ENCODE measurements at regions not wholly inside any gene's neighbourhood (a gene's known extent, or its start where the extent isn't known, plus 50 kb on each side); places are given as distances from the start of the nearest gene placed in this dataset.

GRCh38 chr13:63460462-63461090 is 2044.9 kb upstream of the PCDH20 start:
- Histone ChIP-seq H3K18ac (ENCODE audit: low read length) (no peak overlapping the region), H3K23ac (ENCODE audit: low read length) (no peak overlapping the region), H3K27ac (ENCODE audit: low read depth, low read length) (no peak overlapping the region), H3K4ac (ENCODE audit: low read depth, low read length) (no peak overlapping the region), H2AFZ (ENCODE audit: insufficient read depth, low read length, poor library complexity) (no peak overlapping the region), H4K8ac (ENCODE audit: low read depth, low read length) (no peak overlapping the region), H3K9me3 (ENCODE audit: insufficient read depth, low read depth, low read length) (no peaks in the 10 kb centered on the region), H2BK5ac (ENCODE audit: low read depth, low read length, poor library complexity) (no peak overlapping the region), H2BK12ac (ENCODE audit: low read length) (no peak overlapping the region), H4K91ac (ENCODE audit: low read depth, low read length) (no peak overlapping the region), H2AK5ac (ENCODE audit: low read length) (no peak overlapping the region), H3K4me1 (ENCODE audit: control insufficient read depth in 1 of 2, insufficient read depth in 2 of 2, low read length in 2 of 2) (no peaks in the 10 kb centered on the region), H3K4me2 (ENCODE audit: low read length) (no peak overlapping the region), H3K79me2 (ENCODE audit: control insufficient read depth, insufficient read depth, low read length, poor library complexity) (no peaks in the 10 kb centered on the region), H3K9ac (ENCODE audit: low read length) (no peak overlapping the region), H4K12ac (ENCODE audit: low read depth, low read length) (no peak overlapping the region), H3K4me3 (ENCODE audit: low read depth, low read length) (no peak overlapping the region), H3K79me1 (ENCODE audit: low read length) (no peaks in the 10 kb centered on the region), H2BK120ac (ENCODE audit: insufficient read depth, low read length, poor library complexity) (no peak overlapping the region), H3K27me3 (ENCODE audit: insufficient read depth, low read length) (no peaks in the 10 kb centered on the region), H3K14ac (ENCODE audit: low read length) (no peak overlapping the region), H3K36me3 (ENCODE audit: control insufficient read depth in 1 of 2, insufficient read depth in 2 of 2, low read length in 2 of 2) (no peaks in the 10 kb centered on the region)
- no CpG with 5 or more reads among the region's 2 CpGs for WGBS (ENCODE audit: extremely low coverage, insufficient coverage, insufficient read length)
- no peak for DNase-seq

GRCh38 chr13:63457186-63457585 is 2041.5 kb upstream of the PCDH20 start:
- Histone ChIP-seq H3K9ac (ENCODE audit: low read length) (no peak overlapping the region), H4K8ac (ENCODE audit: low read depth, low read length) (no peak overlapping the region), H3K14ac (ENCODE audit: low read length) (no peak overlapping the region), H3K23ac (ENCODE audit: low read length) (no peak overlapping the region), H3K36me3 (ENCODE audit: control insufficient read depth in 1 of 2, insufficient read depth in 2 of 2, low read length in 2 of 2) (no peaks in the 10 kb centered on the region), H3K9me3 (ENCODE audit: insufficient read depth, low read depth, low read length) (no peaks in the 10 kb centered on the region), H3K4me2 (ENCODE audit: low read length) (no peak overlapping the region), H3K79me2 (ENCODE audit: control insufficient read depth, insufficient read depth, low read length, poor library complexity) (no peaks in the 10 kb centered on the region), H3K18ac (ENCODE audit: low read length) (no peak overlapping the region), H2BK5ac (ENCODE audit: low read depth, low read length, poor library complexity) (no peak overlapping the region), H3K27ac (ENCODE audit: low read depth, low read length) (no peak overlapping the region), H3K27me3 (ENCODE audit: insufficient read depth, low read length) (no peaks in the 10 kb centered on the region), H2BK12ac (ENCODE audit: low read length) (no peak overlapping the region), H2AK5ac (ENCODE audit: low read length) (no peak overlapping the region), H3K4me1 (ENCODE audit: control insufficient read depth in 1 of 2, insufficient read depth in 2 of 2, low read length in 2 of 2) (no peaks in the 10 kb centered on the region), H2AFZ (ENCODE audit: insufficient read depth, low read length, poor library complexity) (no peak overlapping the region), H3K4ac (ENCODE audit: low read depth, low read length) (no peak overlapping the region), H2BK120ac (ENCODE audit: insufficient read depth, low read length, poor library complexity) (no peak overlapping the region), H4K12ac (ENCODE audit: low read depth, low read length) (no peak overlapping the region), H4K91ac (ENCODE audit: low read depth, low read length) (no peak overlapping the region), H3K79me1 (ENCODE audit: low read length) (no peaks in the 10 kb centered on the region), H3K4me3 (ENCODE audit: low read depth, low read length) (no peak overlapping the region)
- no CpG with 5 or more reads among the region's 1 CpG for WGBS (ENCODE audit: extremely low coverage, insufficient coverage, insufficient read length)
- DNase-seq, result no peak

DNA sequence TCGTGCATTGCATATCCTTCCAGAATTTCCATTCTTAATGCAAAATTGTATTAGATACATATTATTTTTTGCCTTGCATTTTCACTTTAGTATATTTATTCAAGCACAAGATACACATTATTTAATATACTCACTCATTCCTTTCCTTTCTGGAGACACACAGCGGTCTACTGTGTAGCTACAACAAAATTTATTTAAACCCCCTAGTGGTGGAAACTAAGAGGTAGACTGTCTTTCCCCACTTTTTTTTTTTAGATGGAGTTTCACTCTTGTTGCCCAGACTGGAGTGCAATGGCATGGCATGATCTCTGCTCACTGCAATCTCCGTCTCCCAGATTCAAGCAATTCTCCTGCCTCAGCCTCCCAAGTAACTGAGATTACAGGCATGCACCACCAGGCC is 2040.3 kb upstream of the PCDH20 start:
- no peak overlapping the region for H4K8ac ChIP-seq (ENCODE audit: low read depth, low read length)
- H4K91ac ChIP-seq (ENCODE audit: low read depth, low read length), result no peak overlapping the region
- no peak overlapping the region for H2BK12ac ChIP-seq (ENCODE audit: low read length)
- no peak overlapping the region for H2AK5ac ChIP-seq (ENCODE audit: low read length)
- H3K4ac ChIP-seq (ENCODE audit: low read depth, low read length), result no peak overlapping the region
- no peak overlapping the region for H3K9ac ChIP-seq (ENCODE audit: low read length)
- no peaks in the 10 kb centered on the region for H3K9me3 ChIP-seq (ENCODE audit: insufficient read depth, low read depth, low read length)
- H3K23ac ChIP-seq (ENCODE audit: low read length), result no peak overlapping the region
- no peaks in the 10 kb centered on the region for H3K79me1 ChIP-seq (ENCODE audit: low read length)
- no peak overlapping the region for H3K4me3 ChIP-seq (ENCODE audit: low read depth, low read length)
- DNase-seq, result peak in 1 of 2 donors; percentile 23
- WGBS (ENCODE audit: extremely low coverage, insufficient coverage, insufficient read length), result no CpG with 5 or more reads among the region's 3 CpGs
- no peak overlapping the region for H3K14ac ChIP-seq (ENCODE audit: low read length)
- H3K18ac ChIP-seq (ENCODE audit: low read length), result no peak overlapping the region
- H3K4me2 ChIP-seq (ENCODE audit: low read length), result no peak overlapping the region
- H3K4me1 ChIP-seq (ENCODE audit: control insufficient read depth in 1 of 2, insufficient read depth in 2 of 2, low read length in 2 of 2), result no peaks in the 10 kb centered on the region
- no peaks in the 10 kb centered on the region for H3K79me2 ChIP-seq (ENCODE audit: control insufficient read depth, insufficient read depth, low read length, poor library complexity)
- no peaks in the 10 kb centered on the region for H3K27me3 ChIP-seq (ENCODE audit: insufficient read depth, low read length)
- no peak overlapping the region for H2BK5ac ChIP-seq (ENCODE audit: low read depth, low read length, poor library complexity)
- no peak overlapping the region for H2AFZ ChIP-seq (ENCODE audit: insufficient read depth, low read length, poor library complexity)
- H3K27ac ChIP-seq (ENCODE audit: low read depth, low read length), result no peak overlapping the region
- no peak overlapping the region for H2BK120ac ChIP-seq (ENCODE audit: insufficient read depth, low read length, poor library complexity)
- no peaks in the 10 kb centered on the region for H3K36me3 ChIP-seq (ENCODE audit: control insufficient read depth in 1 of 2, insufficient read depth in 2 of 2, low read length in 2 of 2)
- H4K12ac ChIP-seq (ENCODE audit: low read depth, low read length), result no peak overlapping the region

DNA sequence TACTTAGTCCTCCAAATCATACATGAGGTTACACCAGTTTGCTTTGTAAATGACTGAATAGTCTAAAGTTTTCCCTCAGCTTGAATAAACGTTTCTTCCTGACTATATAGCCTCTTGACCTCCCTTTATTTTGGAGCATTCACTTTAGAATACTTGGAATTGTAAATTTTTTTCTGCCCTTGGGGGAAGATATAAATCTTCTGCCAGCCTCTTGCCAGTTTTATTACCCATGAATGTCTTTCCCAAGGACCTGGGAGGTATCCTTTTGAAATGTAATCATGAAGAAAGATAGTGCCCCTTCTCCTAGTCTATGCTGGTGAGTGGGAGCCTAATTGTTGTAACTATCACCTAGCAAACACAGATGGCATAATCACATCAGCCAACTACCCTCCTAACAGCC is 2033.9 kb upstream of the PCDH20 start:
- H3K4me2 ChIP-seq (ENCODE audit: low read length), result no peak overlapping the region
- no peaks in the 10 kb centered on the region for H3K4me1 ChIP-seq (ENCODE audit: control insufficient read depth in 1 of 2, insufficient read depth in 2 of 2, low read length in 2 of 2)
- no peak overlapping the region for H2BK5ac ChIP-seq (ENCODE audit: low read depth, low read length, poor library complexity)
- H2AFZ ChIP-seq (ENCODE audit: insufficient read depth, low read length, poor library complexity), result no peak overlapping the region
- no peak overlapping the region for H3K14ac ChIP-seq (ENCODE audit: low read length)
- no CpG with 5 or more reads among the region's 1 CpG for WGBS (ENCODE audit: extremely low coverage, insufficient coverage, insufficient read length)
- no peak for DNase-seq
- no peaks in the 10 kb centered on the region for H3K79me1 ChIP-seq (ENCODE audit: low read length)
- H3K4me3 ChIP-seq (ENCODE audit: low read depth, low read length), result no peak overlapping the region
- H4K8ac ChIP-seq (ENCODE audit: low read depth, low read length), result no peak overlapping the region
- H2BK12ac ChIP-seq (ENCODE audit: low read length), result no peak overlapping the region
- H3K27me3 ChIP-seq (ENCODE audit: insufficient read depth, low read length), result no peaks in the 10 kb centered on the region
- no peaks in the 10 kb centered on the region for H3K79me2 ChIP-seq (ENCODE audit: control insufficient read depth, insufficient read depth, low read length, poor library complexity)
- H3K9me3 ChIP-seq (ENCODE audit: insufficient read depth, low read depth, low read length), result no peaks in the 10 kb centered on the region
- no peaks in the 10 kb centered on the region for H3K36me3 ChIP-seq (ENCODE audit: control insufficient read depth in 1 of 2, insufficient read depth in 2 of 2, low read length in 2 of 2)
- no peak overlapping the region for H2BK120ac ChIP-seq (ENCODE audit: insufficient read depth, low read length, poor library complexity)
- no peak overlapping the region for H4K91ac ChIP-seq (ENCODE audit: low read depth, low read length)
- H3K9ac ChIP-seq (ENCODE audit: low read length), result no peak overlapping the region
- no peak overlapping the region for H3K4ac ChIP-seq (ENCODE audit: low read depth, low read length)
- no peak overlapping the region for H3K23ac ChIP-seq (ENCODE audit: low read length)
- no peak overlapping the region for H4K12ac ChIP-seq (ENCODE audit: low read depth, low read length)
- no peak overlapping the region for H3K27ac ChIP-seq (ENCODE audit: low read depth, low read length)
- no peak overlapping the region for H2AK5ac ChIP-seq (ENCODE audit: low read length)
- no peak overlapping the region for H3K18ac ChIP-seq (ENCODE audit: low read length)
